ENCODE measurements at regions not wholly inside any gene's neighbourhood (a gene's known extent, or its start where the extent isn't known, plus 50 kb on each side); places are given as distances from the start of the nearest gene placed in this dataset.

DNA sequence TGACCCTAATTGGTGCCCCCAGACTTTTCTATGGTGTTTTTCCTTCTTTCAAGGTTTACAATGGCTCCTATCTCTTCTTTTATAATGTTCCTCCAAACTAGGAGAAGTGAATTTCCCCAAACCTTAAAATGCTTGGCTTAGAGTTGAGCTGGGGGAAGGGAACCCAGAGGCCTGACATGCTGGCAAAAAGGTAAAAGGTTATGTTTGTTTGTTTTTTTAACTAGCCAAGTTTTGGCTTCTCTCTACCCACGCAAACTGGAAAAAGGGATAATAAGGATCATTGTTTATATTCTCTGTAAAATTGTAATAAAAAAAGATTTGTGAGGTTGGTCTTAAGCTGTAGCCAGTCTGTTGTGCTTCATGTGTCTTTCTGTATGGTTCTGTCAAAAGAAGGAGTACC, 477.0 kb downstream of the IPMK start:
- in situ Hi-C loops (cut with HindIII; ENCODE audit: extremely low pct_ligation_motif_present, low pct_unique_long_range_greater_than_20kb): no loop called here

DNA sequence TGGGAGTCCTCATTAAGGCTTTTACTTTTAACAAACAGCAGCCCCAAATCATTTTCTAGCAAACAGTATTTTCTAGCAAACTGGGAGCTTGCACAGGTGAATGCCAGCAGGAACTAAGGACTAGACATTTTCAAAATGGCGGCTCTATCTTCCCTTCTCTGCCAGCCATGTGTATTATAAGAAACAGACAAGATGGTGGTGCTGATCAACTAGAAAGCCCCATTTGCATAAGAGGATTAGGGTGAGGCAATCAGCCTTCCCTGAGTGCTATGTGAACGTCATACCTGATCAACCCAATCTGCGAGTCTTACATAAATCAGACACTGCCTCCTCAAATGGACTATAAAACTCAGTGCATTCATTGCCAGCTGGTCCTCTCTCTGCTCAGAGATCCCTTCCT, 479.6 kb downstream of the IPMK start:
- Histone ChIP-seq H3K27me3 (ENCODE audit: control insufficient read depth in 1 of 2, insufficient read depth in 2 of 2, low read length in 2 of 2) (no peaks in the 10 kb centered on the region), H3K9ac (ENCODE audit: insufficient read depth, low read depth, low read length) (no peak overlapping the region), H3K9me3 (ENCODE audit: low read length) (peaks cover 6% of the 10 kb centered on the region; the same call in 1 of the 2 replicates), H3K27ac (ENCODE audit: extremely low read length, insufficient read depth, low read length) (no peak overlapping the region), H3K4me2 (ENCODE audit: low read depth, low read length) (no peak overlapping the region), H3K4me1 (ENCODE audit: insufficient read depth, low read length) (no peaks in the 10 kb centered on the region), H3K36me3 (replicated peaks in 1 of 2; ENCODE audit: control insufficient read depth in 1 of 2, insufficient read depth in 2 of 2, low read length in 2 of 2) (no peaks in the 10 kb centered on the region), H4K20me1 (ENCODE audit: insufficient read depth, low read length) (no peaks in the 10 kb centered on the region), H2AFZ (ENCODE audit: low read length) (no peak overlapping the region), H3K4me3 (replicated peaks in 1 of 3; ENCODE audit: insufficient read depth in 1 of 3, low read depth in 2 of 3, low read length in 3 of 3) (no peak overlapping the region), H3K79me2 (ENCODE audit: insufficient read depth, low read length) (no peaks in the 10 kb centered on the region)
- intact Hi-C loops (cut with micrococcal nuclease; ENCODE audit: unreplicated experiment) (no loop called here), in situ Hi-C loops (cut with HindIII; ENCODE audit: extremely low pct_ligation_motif_present, low pct_unique_long_range_greater_than_20kb) (no loop called here)
- no TSS peak for BruUV-seq (replicated peaks)
- ATAC-seq (no peak), DNase-seq (ENCODE audit: low spot score) (no peak), FAIRE-seq (no peak)
- TF ChIP-seq, protein P1, sequence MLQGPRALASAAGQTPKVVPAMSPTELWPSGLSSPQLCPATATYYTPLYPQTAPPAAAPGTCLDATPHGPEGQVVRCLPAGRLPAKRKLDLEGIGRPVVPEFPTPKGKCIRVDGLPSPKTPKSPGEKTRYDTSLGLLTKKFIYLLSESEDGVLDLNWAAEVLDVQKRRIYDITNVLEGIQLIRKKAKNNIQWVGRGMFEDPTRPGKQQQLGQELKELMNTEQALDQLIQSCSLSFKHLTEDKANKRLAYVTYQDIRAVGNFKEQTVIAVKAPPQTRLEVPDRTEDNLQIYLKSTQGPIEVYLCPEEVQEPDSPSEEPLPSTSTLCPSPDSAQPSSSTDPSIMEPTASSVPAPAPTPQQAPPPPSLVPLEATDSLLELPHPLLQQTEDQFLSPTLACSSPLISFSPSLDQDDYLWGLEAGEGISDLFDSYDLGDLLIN (CRISPR knock-in tag; IDR thresholded peaks at IDR 0.05; ENCODE audit: borderline replicate concordance): no peak
- TF ChIP-seq ZNF230 (CRISPR knock-in tag; IDR thresholded peaks at IDR 0.05): no peak
- TF ChIP-seq PRPF4 (IDR thresholded peaks at IDR 0.05; ENCODE audit: low read depth, low read length, poor library complexity, severe bottlenecking): no peak
- no peak for TF ChIP-seq ZNF282 (IDR thresholded peaks at IDR 0.05; ENCODE audit: partially characterized antibody)
- TF ChIP-seq TSC22D2 (CRISPR knock-in tag; IDR thresholded peaks at IDR 0.05; ENCODE audit: borderline replicate concordance): no peak
- TF ChIP-seq ZNF20 (CRISPR knock-in tag; IDR thresholded peaks at IDR 0.05): no peak
- ChIA-PET POLR2A (no interaction called here), CTCF (ENCODE audit: low intra/inter-chr PET ratio, low total read pairs) (no interaction called here)
- WGBS (ENCODE audit: low lambda C conversion rate): 7% methylated on average over 3 of the region's 3 CpGs

More for the DNA sequence above, 477.0 kb downstream of the IPMK start:
- no peaks in the 10 kb centered on the region for H3K27me3 ChIP-seq (ENCODE audit: control insufficient read depth in 1 of 2, insufficient read depth in 2 of 2, low read length in 2 of 2)
- no peak overlapping the region for H2AFZ ChIP-seq (ENCODE audit: low read length)
- H3K36me3 ChIP-seq (replicated peaks in 1 of 2; ENCODE audit: control insufficient read depth in 1 of 2, insufficient read depth in 2 of 2, low read length in 2 of 2): no peaks in the 10 kb centered on the region
- intact Hi-C loops (cut with micrococcal nuclease; ENCODE audit: unreplicated experiment): no loop called here
- FAIRE-seq: no peak
- WGBS (ENCODE audit: low lambda C conversion rate): 0% methylated on average over 1 of the region's 1 CpG
- H3K4me3 ChIP-seq (replicated peaks in 1 of 3; ENCODE audit: insufficient read depth in 1 of 3, low read depth in 2 of 3, low read length in 3 of 3): no peak overlapping the region
- CTCF ChIA-PET (ENCODE audit: low intra/inter-chr PET ratio, low total read pairs): no interaction called here
- H3K27ac ChIP-seq (ENCODE audit: extremely low read length, insufficient read depth, low read length): no peak overlapping the region
- no peak for DNase-seq (ENCODE audit: low spot score)
- H3K4me1 ChIP-seq (ENCODE audit: insufficient read depth, low read length): no peaks in the 10 kb centered on the region
- ATAC-seq: no peak
- H3K4me2 ChIP-seq (ENCODE audit: low read depth, low read length): no peak overlapping the region
- POLR2A ChIA-PET: no interaction called here
- H3K9ac ChIP-seq (ENCODE audit: insufficient read depth, low read depth, low read length): no peak overlapping the region
- no peaks in the 10 kb centered on the region for H4K20me1 ChIP-seq (ENCODE audit: insufficient read depth, low read length)
- no peak for TF ChIP-seq HOXA7 (CRISPR knock-in tag; IDR thresholded peaks at IDR 0.05)
- TF ChIP-seq, protein P2, sequence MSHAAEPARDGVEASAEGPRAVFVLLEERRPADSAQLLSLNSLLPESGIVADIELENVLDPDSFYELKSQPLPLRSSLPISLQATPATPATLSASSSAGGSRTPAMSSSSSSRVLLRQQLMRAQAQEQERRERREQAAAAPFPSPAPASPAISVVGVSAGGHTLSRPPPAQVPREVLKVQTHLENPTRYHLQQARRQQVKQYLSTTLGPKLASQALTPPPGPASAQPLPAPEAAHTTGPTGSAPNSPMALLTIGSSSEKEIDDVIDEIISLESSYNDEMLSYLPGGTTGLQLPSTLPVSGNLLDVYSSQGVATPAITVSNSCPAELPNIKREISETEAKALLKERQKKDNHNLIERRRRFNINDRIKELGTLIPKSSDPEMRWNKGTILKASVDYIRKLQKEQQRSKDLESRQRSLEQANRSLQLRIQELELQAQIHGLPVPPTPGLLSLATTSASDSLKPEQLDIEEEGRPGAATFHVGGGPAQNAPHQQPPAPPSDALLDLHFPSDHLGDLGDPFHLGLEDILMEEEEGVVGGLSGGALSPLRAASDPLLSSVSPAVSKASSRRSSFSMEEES (CRISPR knock-in tag; IDR thresholded peaks at IDR 0.05): no peak
- TF ChIP-seq, protein P3, sequence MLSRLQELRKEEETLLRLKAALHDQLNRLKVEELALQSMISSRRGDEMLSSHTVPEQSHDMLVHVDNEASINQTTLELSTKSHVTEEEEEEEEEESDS (CRISPR knock-in tag; IDR thresholded peaks at IDR 0.05; ENCODE audit: borderline replicate concordance): no peak
- no peak for TF ChIP-seq RBAK (CRISPR knock-in tag; IDR thresholded peaks at IDR 0.05)
- TF ChIP-seq CENPT (CRISPR knock-in tag; IDR thresholded peaks at IDR 0.05; ENCODE audit: low read depth): no peak
- H3K9me3 ChIP-seq (ENCODE audit: low read length): peaks cover 6% of the 10 kb centered on the region; the same call in 1 of the 2 replicates
- no TSS peak for BruUV-seq (replicated peaks)
- H3K79me2 ChIP-seq (ENCODE audit: insufficient read depth, low read length): no peaks in the 10 kb centered on the region

Measured in HepG2 (cell line).